Nephron (organoid): ENCODE measurements at regions not wholly inside any gene's neighbourhood (a gene's known extent, or its start where the extent isn't known, plus 50 kb on each side); places are given as distances from the start of the nearest gene placed in this dataset.

Source experiments
- H3K27ac Mint-ChIP-seq, 3 experiments: 2 replicates each; pipeline ENCODE4 v1.8.0; 2020; ENCODE audit warnings: mixed read lengths in 3 of 3, mild to moderate bottlenecking in 2 of 3, moderate library complexity in 1 of 3
- H3K27me3 Mint-ChIP-seq: 2 replicates; pipeline ENCODE4 v1.8.0; 2021; ENCODE audit warnings: low read depth, mild to moderate bottlenecking, moderate library complexity, mixed read lengths
- H3K36me3 Mint-ChIP-seq: 2 replicates; pipeline ENCODE4 v1.8.0; 2020; ENCODE audit warnings: low read depth, mixed read lengths
- H3K4me1 Mint-ChIP-seq: 2 replicates; pipeline ENCODE4 v1.8.0; 2020; ENCODE audit warnings: mixed read lengths
- H3K4me3 Mint-ChIP-seq, 3 experiments: 2 replicates each; pipeline ENCODE4 v1.8.0; 2020; ENCODE audit warnings: mild to moderate bottlenecking in 3 of 3, mixed read lengths in 3 of 3, moderate library complexity in 2 of 3
- H3K9me3 Mint-ChIP-seq: 2 replicates; pipeline ENCODE4 v1.8.0; 2020; ENCODE audit warnings: mixed read lengths
- TF ChIP-seq, protein P1 (sequence below), 3 experiments: fragments of 200-600 bp; sonication (generic); IDR thresholded peaks; one replicate each; pipeline ENCODE4 v1.5.0; 2021; ENCODE audit warnings: antibody characterized with exemption in 3 of 3; ENCODE audit not compliant: unreplicated experiment in 3 of 3

GRCh38 chr9:89912605-89912953 is 307.8 kb downstream of the GADD45G start:
- H3K4me3 Mint-ChIP-seq, result no peak overlapping the region
- peaks cover 6% of the 10 kb centered on the region for H3K27me3 Mint-ChIP-seq
- TF ChIP-seq, protein P1, sequence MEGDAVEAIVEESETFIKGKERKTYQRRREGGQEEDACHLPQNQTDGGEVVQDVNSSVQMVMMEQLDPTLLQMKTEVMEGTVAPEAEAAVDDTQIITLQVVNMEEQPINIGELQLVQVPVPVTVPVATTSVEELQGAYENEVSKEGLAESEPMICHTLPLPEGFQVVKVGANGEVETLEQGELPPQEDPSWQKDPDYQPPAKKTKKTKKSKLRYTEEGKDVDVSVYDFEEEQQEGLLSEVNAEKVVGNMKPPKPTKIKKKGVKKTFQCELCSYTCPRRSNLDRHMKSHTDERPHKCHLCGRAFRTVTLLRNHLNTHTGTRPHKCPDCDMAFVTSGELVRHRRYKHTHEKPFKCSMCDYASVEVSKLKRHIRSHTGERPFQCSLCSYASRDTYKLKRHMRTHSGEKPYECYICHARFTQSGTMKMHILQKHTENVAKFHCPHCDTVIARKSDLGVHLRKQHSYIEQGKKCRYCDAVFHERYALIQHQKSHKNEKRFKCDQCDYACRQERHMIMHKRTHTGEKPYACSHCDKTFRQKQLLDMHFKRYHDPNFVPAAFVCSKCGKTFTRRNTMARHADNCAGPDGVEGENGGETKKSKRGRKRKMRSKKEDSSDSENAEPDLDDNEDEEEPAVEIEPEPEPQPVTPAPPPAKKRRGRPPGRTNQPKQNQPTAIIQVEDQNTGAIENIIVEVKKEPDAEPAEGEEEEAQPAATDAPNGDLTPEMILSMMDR (IDR thresholded peaks at IDR 0.05; ENCODE audit: unreplicated experiment in 3 of 3), result no peak
- peaks cover 10% of the 10 kb centered on the region for H3K9me3 Mint-ChIP-seq
- no peak overlapping the region for H3K27ac Mint-ChIP-seq
- no peaks in the 10 kb centered on the region for H3K4me1 Mint-ChIP-seq
- H3K36me3 Mint-ChIP-seq, result no peaks in the 10 kb centered on the region

DNA sequence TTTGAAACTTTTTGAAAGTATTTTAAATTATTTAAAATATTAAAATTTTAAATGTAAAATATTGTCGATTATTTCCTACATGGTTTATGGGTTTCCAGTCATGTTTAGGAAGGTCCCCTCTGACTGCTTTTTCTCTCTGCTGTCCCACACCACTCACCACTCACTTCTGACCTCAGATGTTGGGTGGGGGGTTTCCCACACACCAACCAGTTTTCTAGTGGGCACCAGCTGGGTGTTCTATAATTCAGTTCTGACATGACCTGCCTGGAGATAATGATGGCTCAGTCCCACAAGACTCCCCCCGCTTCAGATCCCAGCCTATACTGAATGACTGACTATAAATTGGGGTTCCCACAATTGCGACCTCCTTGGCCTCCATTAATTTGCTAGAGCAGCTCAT is 310.4 kb downstream of the GADD45G start:
- Mint-ChIP-seq H3K9me3 (peaks cover 4% of the 10 kb centered on the region), H3K4me3 (no peak overlapping the region), H3K4me1 (peaks cover 10% of the 10 kb centered on the region), H3K27ac (no peak overlapping the region), H3K27me3 (peaks cover 22% of the 10 kb centered on the region), H3K36me3 (no peaks in the 10 kb centered on the region)
- TF ChIP-seq, protein P1 (IDR thresholded peaks at IDR 0.05; ENCODE audit: unreplicated experiment in 3 of 3), result no peak

DNA sequence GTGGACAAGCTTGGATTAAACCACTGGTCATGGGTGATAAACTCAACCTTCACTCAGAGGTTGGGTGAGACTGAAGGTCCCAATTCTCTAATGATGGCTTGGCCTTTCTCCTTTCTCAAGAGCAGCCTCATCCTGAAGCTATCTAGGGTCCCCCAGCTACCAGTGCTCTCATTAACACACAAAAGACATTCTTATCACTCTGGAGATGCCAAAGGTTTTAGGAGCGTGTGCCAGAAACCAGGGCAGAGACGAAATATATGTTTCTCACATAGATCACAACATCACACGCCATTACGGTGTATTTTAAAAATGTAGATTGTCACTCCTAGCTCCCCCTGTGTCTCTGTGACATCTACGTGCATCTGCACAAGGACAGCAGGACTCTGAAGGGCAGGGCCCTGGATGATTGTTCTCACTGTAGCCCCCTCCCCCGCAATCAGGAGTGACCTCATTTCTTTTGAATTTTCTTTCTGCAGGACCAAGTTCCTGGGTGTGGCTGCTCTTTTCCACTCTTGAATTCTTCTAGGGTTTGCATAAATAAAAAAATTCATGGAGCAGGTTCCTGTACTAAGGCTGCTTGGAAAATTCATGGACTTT is 311.3 kb downstream of the GADD45G start:
- Mint-ChIP-seq H3K36me3 (no peaks in the 10 kb centered on the region), H3K4me3 (no peak overlapping the region), H3K27me3 (peaks cover 23% of the 10 kb centered on the region), H3K9me3 (no peaks in the 10 kb centered on the region), H3K27ac (no peak overlapping the region), H3K4me1 (peaks cover 12% of the 10 kb centered on the region)
- TF ChIP-seq, protein P1 (IDR thresholded peaks at IDR 0.05; ENCODE audit: unreplicated experiment in 3 of 3), result no peak

DNA sequence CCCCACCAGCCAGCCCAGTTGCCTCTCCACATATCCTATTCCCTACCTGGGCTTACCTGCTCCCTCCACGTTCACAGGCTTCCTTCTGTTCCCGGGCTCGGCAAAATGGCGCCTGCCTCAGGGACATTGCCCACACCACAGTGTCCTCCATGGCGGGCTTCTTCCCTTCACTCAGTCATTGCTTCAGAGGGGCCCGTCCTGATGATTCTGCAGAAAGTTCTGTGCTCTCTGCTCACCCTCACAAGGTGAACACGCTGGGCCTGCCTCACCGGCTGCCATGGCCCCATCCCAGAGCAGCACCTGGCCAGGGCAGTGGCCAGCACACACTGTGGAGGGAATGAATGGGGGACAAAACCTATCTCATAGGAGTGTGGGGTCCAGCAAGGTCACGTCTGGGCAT is 313.0 kb downstream of the GADD45G start:
- Mint-ChIP-seq H3K9me3 (no peaks in the 10 kb centered on the region), H3K4me3 (no peak overlapping the region), H3K36me3 (no peaks in the 10 kb centered on the region), H3K27me3 (peaks cover 25% of the 10 kb centered on the region), H3K27ac (no peak overlapping the region), H3K4me1 (peaks cover 21% of the 10 kb centered on the region)
- TF ChIP-seq, protein P1 (IDR thresholded peaks at IDR 0.05; ENCODE audit: unreplicated experiment in 3 of 3), result no peak

DNA sequence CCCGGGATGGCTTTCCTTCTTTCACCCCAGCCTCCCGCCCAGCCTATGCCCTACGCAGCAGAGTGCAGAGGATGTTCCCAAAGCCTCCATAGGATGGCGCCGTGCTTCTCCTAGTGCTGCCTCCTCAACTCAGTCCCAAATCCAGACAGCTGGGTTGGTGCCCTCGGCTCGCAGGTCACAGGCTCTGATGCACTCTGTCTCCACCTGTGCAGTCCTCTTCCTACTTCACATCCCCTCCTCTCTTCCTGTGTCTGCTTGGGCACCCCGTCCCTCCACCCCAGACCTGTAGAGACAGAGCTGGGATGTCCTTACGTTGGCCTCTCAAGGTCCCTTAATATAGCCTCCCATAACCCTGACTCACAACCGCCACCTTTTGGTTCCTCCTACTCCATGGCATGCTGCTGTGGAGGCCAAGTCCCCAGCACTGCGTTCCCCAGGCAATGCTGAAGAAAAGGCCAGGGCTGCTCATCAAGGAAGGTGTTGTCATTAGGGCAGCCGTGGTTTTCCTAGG is 314.4 kb downstream of the GADD45G start:
- H3K9me3 Mint-ChIP-seq, result no peaks in the 10 kb centered on the region
- H3K27me3 Mint-ChIP-seq, result peaks cover 25% of the 10 kb centered on the region
- H3K4me3 Mint-ChIP-seq, result no peak overlapping the region
- H3K4me1 Mint-ChIP-seq, result peaks cover 34% of the 10 kb centered on the region
- H3K36me3 Mint-ChIP-seq, result no peaks in the 10 kb centered on the region
- H3K27ac Mint-ChIP-seq, result no peak overlapping the region
- TF ChIP-seq, protein P1 (IDR thresholded peaks at IDR 0.05; ENCODE audit: unreplicated experiment in 3 of 3), result no peak

- Mint-ChIP-seq H3K36me3 (no peaks in the 10 kb centered on the region), H3K27me3 (peaks cover 25% of the 10 kb centered on the region), H3K4me1 (peaks cover 39% of the 10 kb centered on the region), H3K27ac (no peak overlapping the region), H3K4me3 (no peak overlapping the region), H3K9me3 (no peaks in the 10 kb centered on the region)
- TF ChIP-seq, protein P1 (IDR thresholded peaks at IDR 0.05; ENCODE audit: unreplicated experiment in 3 of 3), result no peak
These were observed 315.3 kb downstream of the GADD45G start for GRCh38 chr9:89920131-89920530.
